ENCODE measurements at regions not wholly inside any gene's neighbourhood (a gene's known extent, or its start where the extent isn't known, plus 50 kb on each side); places are given as distances from the start of the nearest gene placed in this dataset.

GRCh38 chrX:69070949-69071650 is 94.2 kb downstream of the PJA1 start:
- no peaks in the 10 kb centered on the region for H3K9me3 ChIP-seq
- no peak for TF ChIP-seq CTCF (IDR thresholded peaks at IDR 0.05)
- H3K27ac ChIP-seq, result no peak overlapping the region
- H3K27me3 ChIP-seq, result no peaks in the 10 kb centered on the region
- intact Hi-C loops (cut with DNase I), result no loop called here
- no peak overlapping the region for H3K4me3 ChIP-seq
- ATAC-seq (no peak), DNase-seq (no peak)
- H3K4me1 ChIP-seq, result no peaks in the 10 kb centered on the region
- no peaks in the 10 kb centered on the region for H3K36me3 ChIP-seq

GRCh38 chrX:69069876-69070275 is 95.4 kb downstream of the PJA1 start:
- no peak overlapping the region for H3K4me3 ChIP-seq
- H3K27me3 ChIP-seq, result no peaks in the 10 kb centered on the region
- no peak for TF ChIP-seq CTCF (IDR thresholded peaks at IDR 0.05)
- no peaks in the 10 kb centered on the region for H3K9me3 ChIP-seq
- no peaks in the 10 kb centered on the region for H3K4me1 ChIP-seq
- intact Hi-C loops (cut with DNase I), result no loop called here
- no peak for DNase-seq
- ATAC-seq, result no peak
- no peaks in the 10 kb centered on the region for H3K36me3 ChIP-seq
- no peak overlapping the region for H3K27ac ChIP-seq

- intact Hi-C loops (cut with DNase I), result no loop called here
- no peaks in the 10 kb centered on the region for H3K9me3 ChIP-seq
- DNase-seq, result no peak
These were observed 96.2 kb downstream of the PJA1 start for GRCh38 chrX:69069086-69069445.

GRCh38 chrX:69068301-69069085 is 96.8 kb downstream of the PJA1 start:
- Histone ChIP-seq H3K27me3 (no peaks in the 10 kb centered on the region), H3K9me3 (no peaks in the 10 kb centered on the region), H3K4me1 (no peaks in the 10 kb centered on the region), H3K36me3 (no peaks in the 10 kb centered on the region), H3K27ac (no peak overlapping the region), H3K4me3 (no peak overlapping the region)
- ATAC-seq (no peak), DNase-seq (no peak)
- intact Hi-C loops (cut with DNase I), result no loop called here
- TF ChIP-seq CTCF (IDR thresholded peaks at IDR 0.05), result no peak

More at GRCh38 chrX:69069086-69069445, 96.2 kb downstream of the PJA1 start:
- Histone ChIP-seq H3K4me3 (no peak overlapping the region), H3K27ac (no peak overlapping the region), H3K36me3 (no peaks in the 10 kb centered on the region), H3K4me1 (no peaks in the 10 kb centered on the region), H3K27me3 (no peaks in the 10 kb centered on the region)
- ATAC-seq, result no peak
- no peak for TF ChIP-seq CTCF (IDR thresholded peaks at IDR 0.05)

- intact Hi-C loops (cut with DNase I), result no loop called here
- Histone ChIP-seq H3K4me1 (no peaks in the 10 kb centered on the region), H3K27me3 (no peaks in the 10 kb centered on the region)
These were observed 97.4 kb downstream of the PJA1 start for GRCh38 chrX:69067841-69068240.

More at GRCh38 chrX:69067841-69068240, 97.4 kb downstream of the PJA1 start:
- no peak for ATAC-seq
- H3K4me3 ChIP-seq, result no peak overlapping the region
- H3K27ac ChIP-seq, result no peak overlapping the region
- no peak for TF ChIP-seq CTCF (IDR thresholded peaks at IDR 0.05)
- no peak for DNase-seq
- no peaks in the 10 kb centered on the region for H3K9me3 ChIP-seq
- H3K36me3 ChIP-seq, result no peaks in the 10 kb centered on the region

Measured in upper lobe of right lung (tissue), 1 donor.